GM21515 (cell line): ENCODE measurements at regions not wholly inside any gene's neighbourhood (a gene's known extent, or its start where the extent isn't known, plus 50 kb on each side); places are given as distances from the start of the nearest gene placed in this dataset.
A peak's percentile ranks its signal among the peaks of the same experiment; 100 is the strongest.
"Not testable (repeated sequence)": the region's sequence is repeated elsewhere in the genome, so short reads cannot be mapped to it uniquely, and the experiment has no call there.

Experiments used
- ATAC-seq: cut with Tn5 transposase; IDR thresholded peaks from one replicate; pipeline ENCODE4 v1.9.1; 2021; ENCODE audit not compliant: unreplicated experiment

DNA sequence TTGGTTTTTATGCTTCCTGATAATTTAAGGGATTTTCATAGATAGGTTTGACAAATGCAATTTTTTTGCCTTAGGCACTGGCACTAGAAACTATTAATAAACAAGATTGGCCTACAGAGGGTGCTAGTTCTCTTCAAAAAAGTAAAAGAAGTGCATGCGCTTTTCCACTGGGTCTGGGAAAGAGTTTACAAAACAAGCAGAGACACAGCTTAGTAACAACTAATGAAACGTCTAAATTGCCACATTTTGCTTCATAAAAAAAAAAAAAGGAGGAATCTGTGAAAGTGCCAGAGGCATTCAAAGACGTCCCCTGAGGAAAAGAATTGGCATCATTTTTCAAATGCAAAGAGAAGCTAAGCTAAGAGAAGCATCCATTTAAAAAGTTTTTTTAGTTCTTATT is 58.3 kb upstream of the EEA1 start:
- peak; percentile 41 for ATAC-seq

DNA sequence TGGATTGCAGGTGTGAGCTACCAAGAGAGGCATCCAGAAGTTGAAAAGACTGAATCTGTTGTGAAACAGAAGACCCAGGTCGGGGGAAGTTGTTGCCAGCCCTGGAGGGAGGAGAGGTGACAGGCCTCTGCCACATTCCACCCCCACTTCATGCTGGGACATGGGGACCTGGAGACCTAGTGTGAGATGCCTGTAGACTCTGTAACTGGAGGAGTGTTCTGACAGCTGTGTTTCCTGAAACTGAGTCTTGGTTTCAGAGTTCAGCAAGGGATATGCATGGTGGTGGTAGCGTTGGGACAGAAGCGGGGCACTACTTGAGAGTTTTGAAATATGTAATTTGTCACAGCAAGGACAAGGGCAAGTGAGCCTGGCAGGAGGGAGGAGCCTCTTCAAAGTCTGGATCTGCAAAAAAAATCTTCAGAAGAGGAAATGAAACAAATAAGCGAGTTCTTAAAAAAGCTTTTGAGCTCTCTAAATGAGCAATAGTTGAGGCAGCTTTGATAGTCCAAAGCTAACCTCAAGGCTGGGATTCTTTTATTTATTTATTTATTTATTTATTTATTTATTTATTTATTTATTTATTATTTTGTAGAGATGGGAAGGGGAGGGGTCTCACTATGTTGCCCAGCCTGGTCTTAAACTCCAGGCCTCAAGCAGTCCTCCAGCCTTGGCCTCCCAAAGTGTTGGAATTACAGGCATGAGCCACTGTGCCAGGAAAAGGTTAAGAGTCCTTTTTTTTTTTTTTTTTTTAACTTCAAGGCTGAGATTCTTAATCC is 58.9 kb upstream of the EEA1 start:
- peak; percentile 81 for ATAC-seq

DNA sequence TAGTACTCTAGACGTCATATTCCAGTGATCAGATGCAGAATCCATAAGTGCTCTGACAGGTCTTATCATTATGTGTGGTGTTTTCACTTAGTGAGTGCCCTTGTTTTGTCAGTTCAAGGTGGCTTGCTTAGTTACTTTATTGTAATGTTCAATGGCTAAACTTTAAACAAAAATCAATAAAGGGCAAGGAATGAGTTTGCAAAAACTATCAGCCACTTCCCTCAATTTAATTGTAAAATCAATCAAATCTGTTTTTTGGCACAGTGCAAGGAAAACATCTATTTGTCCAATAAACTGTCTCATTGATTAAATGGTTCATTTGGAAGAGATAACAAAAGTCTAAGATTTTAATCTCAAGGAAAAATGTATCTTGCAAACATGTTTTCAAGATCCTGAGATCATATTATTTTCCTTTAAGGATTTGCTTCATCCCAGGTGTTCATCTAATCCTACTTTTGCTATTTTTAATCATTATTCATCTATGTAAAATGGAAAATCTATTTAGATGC is 59.6 kb upstream of the EEA1 start:
- ATAC-seq: no peak

DNA sequence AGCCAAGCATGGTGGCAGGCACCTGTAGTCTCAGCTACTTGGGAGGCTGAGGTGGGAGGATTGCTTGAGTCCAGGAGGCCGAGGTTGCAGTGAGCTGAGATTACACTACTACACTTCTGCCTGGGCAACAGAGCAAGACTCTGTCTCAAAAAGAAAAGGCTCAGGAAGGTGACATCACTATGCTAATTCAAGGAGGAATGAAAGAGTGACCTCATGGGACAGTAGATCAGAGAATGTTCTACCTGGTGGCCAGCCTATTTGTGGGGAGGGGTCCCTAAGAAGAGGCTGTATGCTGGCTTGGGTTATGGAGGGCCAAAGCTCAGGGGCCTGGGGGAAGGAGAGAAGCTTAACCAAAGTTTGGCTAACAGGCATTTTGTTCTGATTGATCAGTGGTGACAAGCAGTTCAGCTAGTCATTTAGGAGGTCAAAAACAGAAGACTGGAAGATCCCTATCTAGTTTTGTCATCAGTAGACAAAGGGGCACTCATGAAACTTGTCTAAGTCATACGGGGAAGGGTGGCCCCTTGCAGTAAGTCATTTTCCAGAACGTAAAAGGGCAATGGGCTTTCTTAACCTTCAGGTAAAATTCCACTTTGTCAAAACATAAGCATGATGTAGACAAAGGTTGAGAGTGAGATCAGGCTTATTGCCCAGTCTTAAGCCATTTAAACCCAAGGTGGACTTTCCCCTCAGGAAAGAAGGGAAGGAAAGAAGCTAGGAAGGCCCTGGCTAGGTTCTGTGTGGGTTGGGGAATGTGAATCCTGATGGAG is 60.8 kb upstream of the EEA1 start:
- ATAC-seq: no peak

DNA sequence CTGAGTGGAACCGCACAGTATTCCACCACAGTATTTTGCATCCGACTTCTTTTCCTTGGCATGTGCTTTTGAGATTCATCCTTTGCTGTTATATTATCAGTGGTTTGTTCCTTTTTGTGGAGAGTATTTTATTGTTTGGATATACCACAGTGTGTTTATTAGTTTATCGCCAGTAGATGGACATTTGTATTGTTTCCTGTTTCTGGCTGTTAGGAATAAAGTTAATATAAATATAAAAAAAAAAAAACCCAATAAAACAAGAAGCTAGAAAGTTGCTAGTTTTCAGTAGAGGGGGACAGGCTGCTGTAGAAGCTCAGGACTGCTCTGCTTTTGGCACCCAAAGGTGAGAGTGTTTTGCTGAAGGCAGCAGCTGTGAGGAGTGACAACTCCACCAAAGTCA is 62.0 kb upstream of the EEA1 start:
- no peak for ATAC-seq

DNA sequence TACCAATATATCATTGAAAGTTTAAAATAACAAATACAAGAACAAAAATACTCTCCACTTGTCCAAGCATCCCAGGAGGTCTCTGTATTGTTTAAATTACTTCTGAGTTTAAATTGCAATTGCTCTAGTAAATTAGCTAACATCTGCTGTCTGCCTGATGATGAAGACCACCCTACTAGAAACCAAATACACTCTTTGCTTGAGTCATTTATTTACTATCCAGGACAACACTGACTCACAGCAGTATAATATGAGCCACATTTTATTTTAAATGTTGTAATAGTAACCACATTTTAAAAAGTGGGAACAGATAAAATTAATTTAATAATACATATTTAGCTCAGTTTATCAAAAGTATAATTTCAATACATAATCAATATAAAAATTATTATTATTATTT is 62.9 kb upstream of the EEA1 start:
- ATAC-seq: no peak

DNA sequence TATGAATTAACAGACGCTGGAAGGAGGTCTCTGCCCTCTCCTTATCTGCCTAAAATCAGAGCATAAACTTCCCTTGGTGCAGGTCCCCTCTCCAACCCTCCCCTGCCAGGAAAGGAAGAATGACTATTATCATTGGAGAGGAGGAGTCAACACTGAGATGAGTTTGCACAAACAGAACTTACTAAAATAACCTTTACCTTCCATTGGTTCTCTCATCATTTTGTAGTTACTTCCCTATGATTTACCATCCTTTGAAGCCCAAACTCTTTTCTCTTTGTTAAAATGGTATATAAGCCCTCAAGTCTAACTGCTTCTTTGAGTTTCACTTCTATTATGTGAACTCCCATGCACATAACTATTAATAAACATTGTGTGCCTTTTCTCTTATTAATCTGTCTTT is 64.2 kb upstream of the EEA1 start:
- no peak for ATAC-seq

DNA sequence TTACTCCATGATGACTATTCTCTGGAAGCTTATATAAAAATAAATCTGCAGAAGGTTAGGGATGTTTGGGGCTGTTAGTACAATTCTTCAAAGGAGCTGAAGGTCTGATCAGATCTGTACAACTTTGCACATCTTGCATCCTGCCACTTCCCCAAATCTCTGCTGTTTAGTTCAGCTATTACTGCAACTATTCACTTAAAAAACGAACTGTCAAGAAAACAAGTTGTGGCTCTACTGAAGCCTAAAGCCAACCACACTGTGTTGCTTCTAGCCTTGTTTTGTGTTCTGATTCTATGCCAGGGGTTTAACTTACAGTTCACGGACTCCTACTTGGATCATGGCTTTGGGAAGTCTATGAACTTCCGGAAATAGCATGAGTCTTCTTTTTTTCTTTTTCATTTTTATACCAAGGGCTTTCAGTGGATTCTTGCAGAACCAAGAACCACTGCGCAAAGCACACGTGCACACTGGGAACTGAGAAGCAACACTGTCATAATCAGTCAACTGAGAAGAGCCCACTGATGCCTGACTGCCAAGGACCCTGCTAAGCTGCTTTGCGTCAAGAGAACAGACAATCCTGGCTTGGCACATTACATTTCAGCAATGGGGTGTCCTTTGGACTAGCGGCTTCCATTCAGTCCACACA is 66.3 kb upstream of the EEA1 start:
- ATAC-seq: peak; percentile 68

DNA sequence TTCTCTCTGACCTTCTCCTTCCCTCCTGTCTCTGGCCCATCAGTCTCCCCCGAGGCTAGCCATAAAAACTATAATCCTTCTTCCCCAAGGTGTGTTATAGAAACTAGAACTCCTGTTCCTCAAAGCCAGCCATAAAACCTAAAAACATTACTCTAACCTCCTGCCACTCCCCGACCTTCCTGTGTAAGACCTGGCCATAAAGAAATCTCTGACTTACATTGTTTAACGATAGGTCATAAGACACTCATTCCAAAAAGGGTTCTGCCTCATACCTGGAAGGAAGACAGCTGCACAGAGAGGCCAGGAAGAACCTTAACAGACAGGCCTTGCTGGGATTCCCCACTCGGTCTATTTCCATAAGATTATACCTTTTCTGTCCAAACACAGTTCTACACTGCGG is 70.9 kb upstream of the EEA1 start:
- no peak for ATAC-seq

DNA sequence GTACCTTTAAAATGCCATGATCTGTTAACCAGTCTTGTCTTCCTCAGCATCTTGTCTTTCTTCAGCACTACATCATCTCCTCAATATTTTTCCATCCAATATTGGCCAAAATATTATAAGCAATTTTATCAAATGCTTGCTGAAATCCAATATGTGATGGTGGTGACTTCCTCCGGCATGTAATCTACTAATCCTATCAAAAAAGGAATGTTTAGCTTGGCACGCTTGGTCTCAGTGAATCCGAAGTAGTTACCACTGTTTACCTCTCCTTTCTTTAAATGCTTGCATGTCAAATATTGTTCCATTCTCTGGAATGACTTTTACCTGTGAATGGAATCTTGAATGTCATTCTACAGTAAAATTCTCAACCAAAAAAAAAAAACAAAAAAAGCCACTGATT is 72.3 kb upstream of the EEA1 start:
- no peak for ATAC-seq

DNA sequence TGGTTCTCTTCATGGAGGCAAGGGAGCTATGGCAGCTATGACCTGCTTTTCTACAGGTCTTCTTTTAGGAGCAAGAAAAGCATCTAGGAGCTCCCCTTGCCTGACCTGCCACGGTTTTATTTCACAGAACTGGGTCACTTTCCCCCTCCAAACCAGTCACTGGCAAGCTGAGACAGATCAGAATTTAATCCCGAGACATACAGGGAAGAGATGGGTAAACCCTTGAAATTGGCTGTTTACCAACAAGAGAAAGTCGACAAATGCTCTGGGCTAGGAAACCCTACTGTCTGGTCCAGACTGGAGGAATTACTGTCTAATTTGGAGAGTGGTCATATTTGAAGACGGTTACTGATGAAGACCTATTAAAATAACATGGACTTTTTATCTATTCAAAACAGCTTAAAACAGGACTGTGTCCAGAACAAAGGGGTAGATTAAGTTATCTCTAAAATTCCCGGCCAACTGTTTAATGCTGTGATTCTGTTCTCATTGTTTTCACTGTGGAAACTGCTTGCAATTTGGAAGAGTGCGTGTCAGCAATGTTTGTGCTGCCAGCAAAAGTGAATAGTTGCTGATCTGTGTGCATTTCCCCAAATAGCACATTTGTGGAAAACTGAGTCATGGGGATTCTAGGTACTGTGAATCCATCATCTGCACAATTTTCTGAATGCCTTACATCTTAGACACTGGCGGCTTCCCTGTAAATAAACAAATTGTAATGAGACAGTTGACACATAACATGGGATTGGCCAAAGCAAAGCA is 73.4 kb upstream of the EEA1 start:
- ATAC-seq: no peak

DNA sequence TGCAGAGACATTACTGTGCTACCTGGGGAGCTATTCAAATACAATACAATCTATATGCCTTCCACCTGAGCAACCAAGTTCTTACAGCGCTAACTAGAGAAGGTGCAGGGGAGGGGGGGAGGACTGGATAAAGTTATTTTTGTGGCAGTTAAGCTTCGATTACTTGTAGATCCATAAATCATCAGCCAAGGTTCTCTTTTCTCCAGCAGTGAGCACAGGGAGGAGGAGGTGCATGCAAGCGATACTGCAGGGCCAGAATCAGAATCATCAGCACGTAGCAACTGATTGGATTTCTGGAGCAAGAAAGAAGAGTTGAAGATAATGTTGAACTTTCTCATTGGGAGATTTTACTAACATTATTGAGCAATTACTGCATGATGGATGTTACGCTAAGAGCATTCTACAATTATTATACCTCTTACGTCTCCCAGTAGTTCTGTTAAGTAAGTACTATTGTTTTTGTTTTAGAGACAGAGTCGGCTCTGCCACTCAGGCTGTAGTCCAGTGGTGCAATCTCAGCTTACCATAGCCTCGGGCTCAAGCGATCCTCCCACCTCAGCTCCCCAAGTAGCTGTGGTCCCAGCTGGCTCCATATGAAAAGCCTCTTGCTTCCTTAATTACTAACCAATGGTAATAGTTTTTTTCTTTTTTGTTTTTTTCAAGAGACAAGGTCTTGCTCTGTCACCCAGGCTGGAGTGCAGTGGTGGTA is 74.6 kb upstream of the EEA1 start:
- no peak for ATAC-seq

DNA sequence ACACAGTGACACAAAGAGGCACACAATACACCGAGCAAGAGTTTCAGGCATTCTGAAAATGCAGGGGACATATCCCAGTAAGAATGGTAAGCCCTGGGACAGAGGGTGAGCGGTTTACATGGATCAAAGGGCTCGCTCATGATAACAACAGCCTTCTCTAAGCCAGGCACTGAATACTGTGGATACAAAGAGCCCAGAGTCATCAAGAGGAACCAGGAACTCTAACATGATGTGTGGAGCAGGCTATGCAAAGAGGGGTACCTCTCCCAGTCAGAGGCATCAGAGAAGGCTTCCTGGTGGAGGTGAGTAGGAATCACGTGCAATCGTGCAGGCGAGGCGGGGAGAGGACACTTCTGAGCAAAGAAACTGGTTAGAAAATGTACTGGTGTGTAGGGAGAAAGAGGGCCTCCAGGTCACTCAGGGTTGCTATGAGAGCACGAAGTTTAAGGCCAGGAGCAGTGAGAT is 76.9 kb upstream of the EEA1 start:
- ATAC-seq: no peak

DNA sequence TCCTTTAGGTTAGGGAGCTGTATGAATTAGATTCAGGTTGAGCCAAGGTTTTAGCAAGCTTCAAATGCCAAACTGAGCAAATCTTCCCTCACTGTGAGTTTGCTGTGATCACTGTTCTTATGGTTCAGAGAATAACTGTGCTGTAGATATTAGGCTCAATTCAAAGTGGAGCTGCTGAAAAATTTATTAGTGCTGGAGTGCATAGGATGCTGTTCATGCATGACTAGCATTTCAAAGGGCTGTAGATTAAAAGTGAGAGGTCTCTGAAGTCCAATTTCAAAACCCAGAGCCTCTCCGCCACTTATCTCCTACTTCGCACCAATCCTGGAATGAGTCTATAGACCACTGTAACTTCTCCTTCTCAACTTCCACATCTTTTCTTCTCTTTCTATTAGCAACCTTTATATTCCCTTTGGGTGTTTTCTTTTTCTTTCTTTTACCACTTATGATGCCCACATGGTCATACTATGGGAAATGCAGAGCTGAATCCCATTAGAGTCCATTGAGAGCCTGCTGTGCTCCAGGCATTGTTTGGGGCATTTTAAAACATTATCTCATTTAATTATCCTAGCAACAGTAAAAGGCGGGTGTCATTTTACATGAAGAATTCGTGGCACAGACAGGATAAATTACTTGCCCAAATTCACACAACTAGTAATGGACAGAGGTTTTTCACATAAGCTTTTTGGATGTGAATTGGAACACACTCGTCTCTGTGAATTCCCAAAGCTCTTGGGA is 77.5 kb upstream of the EEA1 start:
- no peak for ATAC-seq

DNA sequence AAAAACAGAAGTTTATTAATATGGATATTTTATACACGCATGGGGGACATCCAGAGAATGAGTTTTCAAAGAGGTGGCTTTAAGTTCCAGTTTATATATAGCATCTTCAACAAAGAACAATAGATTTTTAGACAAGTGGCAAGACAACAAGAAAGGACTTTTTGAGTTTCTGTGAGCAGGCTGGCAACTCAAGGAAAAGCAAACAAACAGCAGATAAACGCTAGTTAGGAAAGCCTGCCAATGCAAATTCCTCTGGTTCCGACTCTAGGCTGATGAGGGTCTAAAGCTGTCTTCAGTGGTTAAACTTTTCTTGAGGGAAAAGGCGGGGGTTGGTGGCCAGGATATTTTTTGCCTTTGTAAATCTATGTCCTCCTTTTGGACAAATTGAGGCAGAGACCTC is 78.4 kb upstream of the EEA1 start:
- ATAC-seq: no peak

DNA sequence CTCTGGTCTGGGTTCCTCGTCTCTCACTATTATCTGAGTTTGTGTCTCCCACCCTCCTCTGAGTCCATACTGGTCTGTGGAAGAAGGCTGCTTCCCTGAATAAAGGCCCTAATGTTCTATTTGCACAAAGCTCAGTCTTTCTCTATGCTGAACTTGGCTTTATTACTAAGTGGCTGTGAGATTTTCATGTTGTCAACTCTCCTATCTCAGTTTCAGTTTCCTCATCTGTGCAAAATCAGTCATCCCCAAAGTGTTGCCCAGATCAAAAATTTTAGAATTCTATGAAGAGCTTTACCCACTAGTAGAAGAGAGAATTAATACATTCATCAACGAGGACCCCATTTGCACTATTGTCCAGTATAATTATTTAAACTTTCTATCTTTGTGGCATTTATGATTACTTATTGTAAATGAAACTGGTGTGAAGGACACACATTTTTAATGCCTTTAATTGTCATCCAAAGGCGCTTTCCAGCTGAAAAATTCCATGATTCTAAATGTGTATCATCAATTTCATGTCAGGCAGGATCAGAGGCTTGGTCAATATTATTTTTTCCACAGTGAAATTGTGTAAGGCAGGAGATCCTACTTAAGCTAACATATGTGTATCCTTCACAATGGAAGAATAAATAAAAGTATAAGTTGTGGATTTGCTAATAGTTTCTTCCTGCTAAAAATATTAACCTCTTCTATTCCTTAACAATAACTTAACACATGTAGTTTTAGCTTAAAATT is 79.1 kb upstream of the EEA1 start:
- peak; percentile 73 for ATAC-seq

DNA sequence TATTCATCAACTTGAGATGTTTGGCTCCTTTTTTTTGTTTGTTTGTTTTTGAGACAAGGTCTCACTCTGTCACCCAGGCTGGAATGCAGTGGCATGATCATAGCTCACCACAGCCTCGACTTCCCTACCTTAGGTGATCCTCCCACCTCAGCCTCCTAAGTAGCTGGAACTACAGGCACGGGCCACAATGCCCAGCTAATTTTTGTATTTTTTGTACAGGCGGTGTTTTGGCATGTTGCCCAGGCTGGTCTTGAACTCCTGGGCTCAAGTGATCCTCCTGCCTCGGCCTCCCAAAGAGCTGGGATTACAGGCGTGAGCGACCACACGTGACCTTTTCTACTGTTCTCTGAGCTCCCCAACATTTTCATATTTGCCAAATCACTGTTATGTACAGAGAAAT is 79.8 kb upstream of the EEA1 start:
- not testable (repeated sequence) for ATAC-seq

DNA sequence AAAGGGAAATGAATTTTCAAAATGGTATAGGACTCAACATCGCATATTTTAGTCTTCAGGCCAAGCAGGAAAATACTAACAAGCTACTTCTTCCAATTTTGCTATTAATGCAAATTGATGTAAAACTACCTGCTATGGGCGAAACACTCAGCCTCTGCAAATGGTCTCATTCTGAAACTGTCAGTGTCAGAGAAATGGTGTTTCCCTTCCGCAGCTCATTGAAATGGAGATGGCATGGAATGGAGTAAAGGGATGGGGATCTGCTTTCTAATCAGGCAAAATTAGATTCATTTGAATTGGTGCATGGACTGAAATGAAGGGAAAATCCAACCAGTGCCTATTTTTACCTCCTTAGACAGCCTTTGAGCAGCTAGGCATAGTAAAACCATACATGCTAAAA is 80.4 kb upstream of the EEA1 start:
- peak; percentile 60 for ATAC-seq

DNA sequence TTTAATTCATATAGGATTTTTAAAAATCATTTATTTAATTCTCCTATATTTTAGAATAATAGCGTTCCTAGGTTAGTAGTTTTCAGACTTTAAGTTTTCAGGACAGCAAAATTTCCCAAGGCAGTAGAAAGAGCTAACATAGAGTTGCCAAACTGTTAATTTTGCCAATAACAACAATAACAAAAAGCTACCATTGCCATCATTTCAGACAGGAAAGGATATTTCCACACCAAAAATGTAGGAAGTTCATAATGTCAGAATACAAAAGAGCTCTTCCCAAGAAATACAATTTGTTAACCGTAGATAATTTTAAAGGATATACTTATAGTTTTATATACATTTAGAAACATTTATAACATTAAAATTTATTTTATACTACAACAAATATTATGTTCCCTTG is 81.4 kb upstream of the EEA1 start:
- no peak for ATAC-seq
